H9 (cell line): ENCODE measurements at regions not wholly inside any gene's neighbourhood (a gene's known extent, or its start where the extent isn't known, plus 50 kb on each side); places are given as distances from the start of the nearest gene placed in this dataset.

Experiments
- DNase-seq: peaks from one replicate; pipeline ENCODE4 v3.0.0-alpha.2; 2017
- H2AFZ ChIP-seq: one replicate; pipeline ENCODE4 v1.6.1; 2013; ENCODE audit warnings: mild to moderate bottlenecking, low read length, control low read depth, moderate library complexity
- H2AK5ac ChIP-seq: 2 replicates; pipeline ENCODE4 v1.6.1; 2013; ENCODE audit warnings: low read length, control low read depth, mixed read lengths; ENCODE audit not compliant: insufficient read length
- H2BK120ac ChIP-seq: one replicate; pipeline ENCODE4 v1.6.1; 2013; ENCODE audit warnings: low read depth, mild to moderate bottlenecking, low read length, control low read depth, inconsistent platforms; ENCODE audit not compliant: poor library complexity, severe bottlenecking
- H2BK12ac ChIP-seq: 2 replicates; pipeline ENCODE4 v1.6.1; 2013; ENCODE audit warnings: low read length, control low read depth, mixed read lengths, low read depth; ENCODE audit not compliant: insufficient read length
- H2BK15ac ChIP-seq: 2 replicates; pipeline ENCODE4 v1.6.1; 2013; ENCODE audit warnings: low read depth, low read length, control low read depth
- H2BK20ac ChIP-seq: one replicate; pipeline ENCODE4 v1.6.1; 2013; ENCODE audit warnings: low read depth, mild to moderate bottlenecking, low read length, control low read depth, inconsistent platforms; ENCODE audit not compliant: poor library complexity, severe bottlenecking
- H2BK5ac ChIP-seq: 2 replicates; pipeline ENCODE4 v1.6.1; 2013; ENCODE audit warnings: low read length, control low read depth, mixed read lengths; ENCODE audit not compliant: insufficient read length
- H3K14ac ChIP-seq: 2 replicates; pipeline ENCODE4 v1.6.1; 2013; ENCODE audit warnings: low read length, control low read depth; ENCODE audit not compliant: insufficient read depth
- H3K18ac ChIP-seq: 2 replicates; pipeline ENCODE4 v1.6.1; 2013; ENCODE audit warnings: low read depth, mild to moderate bottlenecking, mixed read lengths, low read length, control low read depth; ENCODE audit not compliant: insufficient read length
- H3K23ac ChIP-seq: 2 replicates; pipeline ENCODE4 v1.6.1; 2013; ENCODE audit warnings: low read length, control low read depth, mixed read lengths, low read depth; ENCODE audit not compliant: insufficient read length
- H3K23me2 ChIP-seq: 2 replicates; pipeline ENCODE4 v1.6.1; 2013; ENCODE audit warnings: low read depth, mild to moderate bottlenecking, mixed read lengths, low read length, control low read depth; ENCODE audit not compliant: insufficient read length, poor library complexity, severe bottlenecking
- H3K27ac ChIP-seq: 2 replicates; pipeline ENCODE4 v1.5.1; 2013; ENCODE audit warnings: low read length, control low read depth, mixed read lengths, low read depth; ENCODE audit not compliant: insufficient read length
- H3K27me3 ChIP-seq: 2 replicates; pipeline ENCODE4 v1.6.1; 2013; ENCODE audit warnings: low read length, control low read depth, inconsistent platforms; ENCODE audit not compliant: insufficient read depth
- H3K4ac ChIP-seq: 2 replicates; pipeline ENCODE4 v1.6.1; 2013; ENCODE audit warnings: low read depth, mild to moderate bottlenecking, control low read depth, inconsistent platforms, low read length, moderate library complexity
- H3K4me1 ChIP-seq: 2 replicates; pipeline ENCODE4 v1.6.1; 2013; ENCODE audit warnings: low read length, control low read depth, inconsistent platforms; ENCODE audit not compliant: insufficient read depth
- H3K4me2 ChIP-seq: 2 replicates; pipeline ENCODE4 v1.6.1; 2013; ENCODE audit warnings: low read length, control low read depth, mixed read lengths; ENCODE audit not compliant: insufficient read length, insufficient read depth
- H3K56ac ChIP-seq: 2 replicates; pipeline ENCODE4 v1.6.1; 2013; ENCODE audit warnings: low read depth, mild to moderate bottlenecking, mixed read lengths, low read length, control low read depth; ENCODE audit not compliant: insufficient read length
- H3K79me1 ChIP-seq: 2 replicates; pipeline ENCODE4 v1.6.1; 2013; ENCODE audit warnings: low read depth, mild to moderate bottlenecking, moderate library complexity, low read length, control low read depth, inconsistent platforms; ENCODE audit not compliant: insufficient read depth, poor library complexity, severe bottlenecking
- H3K79me2 ChIP-seq: 2 replicates; pipeline ENCODE4 v1.6.1; 2013; ENCODE audit warnings: low read length, control low read depth, inconsistent platforms; ENCODE audit not compliant: insufficient read depth
- H3K9ac ChIP-seq: 2 replicates; pipeline ENCODE4 v1.6.1; 2013; ENCODE audit warnings: low read length, control low read depth, mixed read lengths; ENCODE audit not compliant: insufficient read length; ENCODE audit errors: extremely low read depth
- H3K9me3 ChIP-seq: one replicate; pipeline ENCODE4 v1.6.1; 2013; ENCODE audit warnings: low read depth, low read length, inconsistent platforms; ENCODE audit not compliant: control insufficient read depth
- H3T11ph ChIP-seq: one replicate; pipeline ENCODE4 v1.6.1; 2013; ENCODE audit warnings: mild to moderate bottlenecking, low read length, control low read depth, inconsistent platforms
- H4K20me1 ChIP-seq: one replicate; pipeline ENCODE4 v1.6.1; 2013; ENCODE audit not compliant: control insufficient read depth, insufficient read length, insufficient read depth
- H4K5ac ChIP-seq: 2 replicates; pipeline ENCODE4 v1.6.1; 2013; ENCODE audit warnings: low read depth, mild to moderate bottlenecking, mixed read lengths, low read length, control low read depth; ENCODE audit not compliant: insufficient read length
- H4K8ac ChIP-seq: replicated peaks from 2 replicates; pipeline ENCODE4 v1.6.1; 2013; ENCODE audit warnings: low read length, control low read depth, mixed read lengths, low read depth; ENCODE audit not compliant: insufficient read length
- H4K91ac ChIP-seq: 2 replicates; pipeline ENCODE4 v1.6.1; 2013; ENCODE audit warnings: low read depth, mild to moderate bottlenecking, moderate library complexity, mixed read lengths, low read length, control low read depth; ENCODE audit not compliant: insufficient read length
- H3K27ac Mint-ChIP-seq, 3 experiments: 2 replicates in 2 of 3; 3 replicates in 1 of 3; pipeline ENCODE4 v1.8.0; 2020 to 2021; ENCODE audit warnings: mixed read lengths in 3 of 3, mild to moderate bottlenecking in 1 of 3, moderate library complexity in 1 of 3
- H3K27me3 Mint-ChIP-seq: 2 replicates; pipeline ENCODE4 v1.8.0; 2021; ENCODE audit warnings: low read depth, mild to moderate bottlenecking, moderate library complexity, mixed read lengths
- H3K36me3 Mint-ChIP-seq, 3 experiments: 2 replicates in 2 of 3; 3 replicates in 1 of 3; pipeline ENCODE4 v1.8.0; 2020 to 2021; ENCODE audit warnings: low read depth in 3 of 3, mixed read lengths in 3 of 3; ENCODE audit not compliant: insufficient read depth in 1 of 3
- H3K4me1 Mint-ChIP-seq, 2 experiments: 2 replicates each; pipeline ENCODE4 v1.8.0; 2020; ENCODE audit warnings: mixed read lengths in 2 of 2
- H3K4me3 Mint-ChIP-seq, 2 experiments: 2 replicates in 1 of 2; 3 replicates in 1 of 2; pipeline ENCODE4 v1.8.0; 2020 to 2021; ENCODE audit warnings: mild to moderate bottlenecking in 2 of 2, mixed read lengths in 2 of 2, moderate library complexity in 1 of 2
- H3K9me3 Mint-ChIP-seq, 2 experiments: 2 replicates in 1 of 2; 3 replicates in 1 of 2; pipeline ENCODE4 v1.8.0; 2020; ENCODE audit warnings: mild to moderate bottlenecking in 2 of 2, mixed read lengths in 2 of 2, moderate library complexity in 1 of 2
- CTCF ChIP-seq: fragments of 200-600 bp; sonication (generic); conservative IDR thresholded peaks from 3 replicates; pipeline ENCODE4 v1.8.0; 2021; ENCODE audit warnings: antibody characterized with exemption, mild to moderate bottlenecking
- WGBS: extraction: QIAGEN DNeasy Blood & Tissue Kit; methylation state at CpG from one replicate; pipeline ENCODE4 v1.1.7; 2013; ENCODE audit warnings: missing lambda C conversion rate, low lambda C conversion rate, mixed read lengths; ENCODE audit not compliant: insufficient read length; ENCODE audit errors: extremely low coverage; 5-methylcytosine and 5-hydroxymethylcytosine counted together

- H2BK12ac ChIP-seq: no peak overlapping the region
- no peak overlapping the region for H2BK120ac ChIP-seq
- no peak overlapping the region for H4K5ac ChIP-seq
- no peak overlapping the region for H3K23ac ChIP-seq
- no peaks in the 10 kb centered on the region for H3K79me2 ChIP-seq
- H2BK5ac ChIP-seq: no peak overlapping the region
- H3K4me1 ChIP-seq: no peaks in the 10 kb centered on the region
- Mint-ChIP-seq H3K27me3 (no peaks in the 10 kb centered on the region), H3K4me3 (no peak overlapping the region), H3K4me1 (no peaks in the 10 kb centered on the region), H3K36me3 (no peaks in the 10 kb centered on the region), H3K27ac (no peak overlapping the region), H3K9me3 (no peaks in the 10 kb centered on the region)
- H3K18ac ChIP-seq: no peak overlapping the region
- H3K79me1 ChIP-seq: no peaks in the 10 kb centered on the region
- no peak overlapping the region for H3K27ac ChIP-seq
- WGBS: no CpG with 5 or more reads among the region's 2 CpGs
- H3K4ac ChIP-seq: no peak overlapping the region
- H2BK15ac ChIP-seq: no peak overlapping the region
- DNase-seq: peak; percentile 60
- H2BK20ac ChIP-seq: no peak overlapping the region
- no peak overlapping the region for H3K4me2 ChIP-seq
- no peak overlapping the region for H4K91ac ChIP-seq
- no peak overlapping the region for H3K14ac ChIP-seq
- no peak overlapping the region for H2AFZ ChIP-seq
- no peaks in the 10 kb centered on the region for H3K27me3 ChIP-seq
- H3K9me3 ChIP-seq: no peaks in the 10 kb centered on the region
- H4K8ac ChIP-seq: no peak overlapping the region
- H3K9ac ChIP-seq: no peak overlapping the region
- H3K23me2 ChIP-seq: no peaks in the 10 kb centered on the region
- H3T11ph ChIP-seq: no peak overlapping the region
- no peak overlapping the region for H3K56ac ChIP-seq
- H2AK5ac ChIP-seq: no peak overlapping the region
- TF ChIP-seq CTCF: peak; percentile 68
- H4K20me1 ChIP-seq: no peaks in the 10 kb centered on the region
Measured at GRCh38 chr5:129271308-129271707, 176.8 kb downstream of the ISOC1 start.
